ENCODE measurements at regions not wholly inside any gene's neighbourhood (a gene's known extent, or its start where the extent isn't known, plus 50 kb on each side); places are given as distances from the start of the nearest gene placed in this dataset.

- TF ChIP-seq EZH2 (IDR thresholded peaks at IDR 0.05; ENCODE audit: borderline replicate concordance, low read depth, low read length, severe bottlenecking) (no peak), POLR2AphosphoS5 (IDR thresholded peaks at IDR 0.05; ENCODE audit: insufficient read depth, low read depth, low read length) (no peak), CTCF (IDR thresholded peaks at IDR 0.05; ENCODE audit: extremely low read depth in 1 of 2, insufficient read depth in 1 of 2, low read depth in 1 of 2, low read length in 2 of 2) (no peak), FOS (IDR thresholded peaks at IDR 0.05; ENCODE audit: borderline replicate concordance, insufficient read depth, low read length) (no peak), JUN (IDR thresholded peaks at IDR 0.05; ENCODE audit: borderline replicate concordance, insufficient read depth, insufficient read length, low read depth) (no peak)
Measured at GRCh38 chr1:244992833-244993232, 128.5 kb upstream of the HNRNPU start.
